H9 (cell line): ENCODE measurements at regions not wholly inside any gene's neighbourhood (a gene's known extent, or its start where the extent isn't known, plus 50 kb on each side); places are given as distances from the start of the nearest gene placed in this dataset.

Source experiments
- DNase-seq: peaks from one replicate; pipeline ENCODE4 v3.0.0-alpha.2; 2017
- H2AFZ ChIP-seq: one replicate; pipeline ENCODE4 v1.6.1; 2013; ENCODE audit warnings: mild to moderate bottlenecking, low read length, control low read depth, moderate library complexity
- H2AK5ac ChIP-seq: 2 replicates; pipeline ENCODE4 v1.6.1; 2013; ENCODE audit warnings: low read length, control low read depth, mixed read lengths; ENCODE audit not compliant: insufficient read length
- H2BK120ac ChIP-seq: one replicate; pipeline ENCODE4 v1.6.1; 2013; ENCODE audit warnings: low read depth, mild to moderate bottlenecking, low read length, control low read depth, inconsistent platforms; ENCODE audit not compliant: poor library complexity, severe bottlenecking
- H2BK12ac ChIP-seq: 2 replicates; pipeline ENCODE4 v1.6.1; 2013; ENCODE audit warnings: low read length, control low read depth, mixed read lengths, low read depth; ENCODE audit not compliant: insufficient read length
- H2BK15ac ChIP-seq: 2 replicates; pipeline ENCODE4 v1.6.1; 2013; ENCODE audit warnings: low read depth, low read length, control low read depth
- H2BK20ac ChIP-seq: one replicate; pipeline ENCODE4 v1.6.1; 2013; ENCODE audit warnings: low read depth, mild to moderate bottlenecking, low read length, control low read depth, inconsistent platforms; ENCODE audit not compliant: poor library complexity, severe bottlenecking
- H2BK5ac ChIP-seq: 2 replicates; pipeline ENCODE4 v1.6.1; 2013; ENCODE audit warnings: low read length, control low read depth, mixed read lengths; ENCODE audit not compliant: insufficient read length
- H3K14ac ChIP-seq: 2 replicates; pipeline ENCODE4 v1.6.1; 2013; ENCODE audit warnings: low read length, control low read depth; ENCODE audit not compliant: insufficient read depth
- H3K18ac ChIP-seq: 2 replicates; pipeline ENCODE4 v1.6.1; 2013; ENCODE audit warnings: low read depth, mild to moderate bottlenecking, mixed read lengths, low read length, control low read depth; ENCODE audit not compliant: insufficient read length
- H3K23ac ChIP-seq: 2 replicates; pipeline ENCODE4 v1.6.1; 2013; ENCODE audit warnings: low read length, control low read depth, mixed read lengths, low read depth; ENCODE audit not compliant: insufficient read length
- H3K23me2 ChIP-seq: 2 replicates; pipeline ENCODE4 v1.6.1; 2013; ENCODE audit warnings: low read depth, mild to moderate bottlenecking, mixed read lengths, low read length, control low read depth; ENCODE audit not compliant: insufficient read length, poor library complexity, severe bottlenecking
- H3K27ac ChIP-seq: 2 replicates; pipeline ENCODE4 v1.5.1; 2013; ENCODE audit warnings: low read length, control low read depth, mixed read lengths, low read depth; ENCODE audit not compliant: insufficient read length
- H3K27me3 ChIP-seq: 2 replicates; pipeline ENCODE4 v1.6.1; 2013; ENCODE audit warnings: low read length, control low read depth, inconsistent platforms; ENCODE audit not compliant: insufficient read depth
- H3K4ac ChIP-seq: 2 replicates; pipeline ENCODE4 v1.6.1; 2013; ENCODE audit warnings: low read depth, mild to moderate bottlenecking, control low read depth, inconsistent platforms, low read length, moderate library complexity
- H3K4me1 ChIP-seq: 2 replicates; pipeline ENCODE4 v1.6.1; 2013; ENCODE audit warnings: low read length, control low read depth, inconsistent platforms; ENCODE audit not compliant: insufficient read depth
- H3K4me2 ChIP-seq: 2 replicates; pipeline ENCODE4 v1.6.1; 2013; ENCODE audit warnings: low read length, control low read depth, mixed read lengths; ENCODE audit not compliant: insufficient read length, insufficient read depth
- H3K56ac ChIP-seq: 2 replicates; pipeline ENCODE4 v1.6.1; 2013; ENCODE audit warnings: low read depth, mild to moderate bottlenecking, mixed read lengths, low read length, control low read depth; ENCODE audit not compliant: insufficient read length
- H3K79me1 ChIP-seq: 2 replicates; pipeline ENCODE4 v1.6.1; 2013; ENCODE audit warnings: low read depth, mild to moderate bottlenecking, moderate library complexity, low read length, control low read depth, inconsistent platforms; ENCODE audit not compliant: insufficient read depth, poor library complexity, severe bottlenecking
- H3K79me2 ChIP-seq: 2 replicates; pipeline ENCODE4 v1.6.1; 2013; ENCODE audit warnings: low read length, control low read depth, inconsistent platforms; ENCODE audit not compliant: insufficient read depth
- H3K9ac ChIP-seq: 2 replicates; pipeline ENCODE4 v1.6.1; 2013; ENCODE audit warnings: low read length, control low read depth, mixed read lengths; ENCODE audit not compliant: insufficient read length; ENCODE audit errors: extremely low read depth
- H3K9me3 ChIP-seq: one replicate; pipeline ENCODE4 v1.6.1; 2013; ENCODE audit warnings: low read depth, low read length, inconsistent platforms; ENCODE audit not compliant: control insufficient read depth
- H3T11ph ChIP-seq: one replicate; pipeline ENCODE4 v1.6.1; 2013; ENCODE audit warnings: mild to moderate bottlenecking, low read length, control low read depth, inconsistent platforms
- H4K20me1 ChIP-seq: one replicate; pipeline ENCODE4 v1.6.1; 2013; ENCODE audit not compliant: control insufficient read depth, insufficient read length, insufficient read depth
- H4K5ac ChIP-seq: 2 replicates; pipeline ENCODE4 v1.6.1; 2013; ENCODE audit warnings: low read depth, mild to moderate bottlenecking, mixed read lengths, low read length, control low read depth; ENCODE audit not compliant: insufficient read length
- H4K8ac ChIP-seq: replicated peaks from 2 replicates; pipeline ENCODE4 v1.6.1; 2013; ENCODE audit warnings: low read length, control low read depth, mixed read lengths, low read depth; ENCODE audit not compliant: insufficient read length
- H4K91ac ChIP-seq: 2 replicates; pipeline ENCODE4 v1.6.1; 2013; ENCODE audit warnings: low read depth, mild to moderate bottlenecking, moderate library complexity, mixed read lengths, low read length, control low read depth; ENCODE audit not compliant: insufficient read length
- H3K27ac Mint-ChIP-seq, 3 experiments: 2 replicates in 2 of 3; 3 replicates in 1 of 3; pipeline ENCODE4 v1.8.0; 2020 to 2021; ENCODE audit warnings: mixed read lengths in 3 of 3, mild to moderate bottlenecking in 1 of 3, moderate library complexity in 1 of 3
- H3K27me3 Mint-ChIP-seq: 2 replicates; pipeline ENCODE4 v1.8.0; 2021; ENCODE audit warnings: low read depth, mild to moderate bottlenecking, moderate library complexity, mixed read lengths
- H3K36me3 Mint-ChIP-seq, 3 experiments: 2 replicates in 2 of 3; 3 replicates in 1 of 3; pipeline ENCODE4 v1.8.0; 2020 to 2021; ENCODE audit warnings: low read depth in 3 of 3, mixed read lengths in 3 of 3; ENCODE audit not compliant: insufficient read depth in 1 of 3
- H3K4me1 Mint-ChIP-seq, 2 experiments: 2 replicates each; pipeline ENCODE4 v1.8.0; 2020; ENCODE audit warnings: mixed read lengths in 2 of 2
- H3K4me3 Mint-ChIP-seq, 2 experiments: 2 replicates in 1 of 2; 3 replicates in 1 of 2; pipeline ENCODE4 v1.8.0; 2020 to 2021; ENCODE audit warnings: mild to moderate bottlenecking in 2 of 2, mixed read lengths in 2 of 2, moderate library complexity in 1 of 2
- H3K9me3 Mint-ChIP-seq, 2 experiments: 2 replicates in 1 of 2; 3 replicates in 1 of 2; pipeline ENCODE4 v1.8.0; 2020; ENCODE audit warnings: mild to moderate bottlenecking in 2 of 2, mixed read lengths in 2 of 2, moderate library complexity in 1 of 2
- WGBS: extraction: QIAGEN DNeasy Blood & Tissue Kit; methylation state at CpG from one replicate; pipeline ENCODE4 v1.1.7; 2013; ENCODE audit warnings: missing lambda C conversion rate, low lambda C conversion rate, mixed read lengths; ENCODE audit not compliant: insufficient read length; ENCODE audit errors: extremely low coverage; 5-methylcytosine and 5-hydroxymethylcytosine counted together
- TF ChIP-seq, protein P1 (sequence below): fragments of 200-600 bp; sonication (generic); conservative IDR thresholded peaks from 3 replicates; pipeline ENCODE4 v1.8.0; 2021; ENCODE audit warnings: antibody characterized with exemption, mild to moderate bottlenecking

DNA sequence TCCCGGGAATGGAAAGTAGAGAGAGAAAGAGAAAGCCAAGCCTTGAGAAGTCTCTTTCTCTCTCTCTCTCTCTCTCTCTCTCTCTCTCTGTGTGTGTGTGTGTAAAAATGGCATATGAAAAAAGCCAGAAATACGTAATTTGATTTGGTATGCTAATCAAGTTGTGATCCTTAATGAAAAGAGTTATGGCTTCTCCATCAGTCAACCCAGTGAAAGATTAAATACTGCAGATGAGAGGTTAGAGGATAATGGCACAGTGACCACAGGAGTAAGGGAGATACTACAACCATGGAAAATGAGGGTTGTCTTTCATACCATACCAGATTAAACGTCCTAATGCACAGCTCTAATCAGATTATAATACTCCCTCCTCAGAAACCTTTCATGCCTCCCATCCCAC lies 193.5 kb upstream of the SOX2 start:
- H3T11ph ChIP-seq = no peak overlapping the region
- no peak overlapping the region for H3K56ac ChIP-seq
- H3K27ac ChIP-seq = no peak overlapping the region
- no peaks in the 10 kb centered on the region for H3K9me3 ChIP-seq
- no peaks in the 10 kb centered on the region for H3K4me1 ChIP-seq
- no peak overlapping the region for H2BK15ac ChIP-seq
- H2AFZ ChIP-seq = no peak overlapping the region
- no peak overlapping the region for H3K4ac ChIP-seq
- H3K27me3 ChIP-seq = no peaks in the 10 kb centered on the region
- no peak overlapping the region for H2BK20ac ChIP-seq
- Mint-ChIP-seq H3K27ac (no peak overlapping the region), H3K9me3 (peaks cover 0 to under 1% of the 10 kb centered on the region in 2 experiments; a peak in 3 of 5 replicates), H3K27me3 (no peaks in the 10 kb centered on the region), H3K4me1 (no peaks in the 10 kb centered on the region), H3K4me3 (no peak overlapping the region), H3K36me3 (peaks cover 0 to 2% (median 1%) of the 10 kb centered on the region in 3 experiments; a peak in 3 of 7 replicates)
- H3K79me1 ChIP-seq = no peaks in the 10 kb centered on the region
- no peak overlapping the region for H2BK12ac ChIP-seq
- DNase-seq = no peak
- no peak overlapping the region for H2AK5ac ChIP-seq
- H4K20me1 ChIP-seq = no peaks in the 10 kb centered on the region
- H3K23ac ChIP-seq = no peak overlapping the region
- H3K4me2 ChIP-seq = no peak overlapping the region
- no peak overlapping the region for H3K18ac ChIP-seq
- WGBS = no CpG with 5 or more reads among the region's 3 CpGs
- no peak overlapping the region for H4K8ac ChIP-seq
- TF ChIP-seq, protein P1, sequence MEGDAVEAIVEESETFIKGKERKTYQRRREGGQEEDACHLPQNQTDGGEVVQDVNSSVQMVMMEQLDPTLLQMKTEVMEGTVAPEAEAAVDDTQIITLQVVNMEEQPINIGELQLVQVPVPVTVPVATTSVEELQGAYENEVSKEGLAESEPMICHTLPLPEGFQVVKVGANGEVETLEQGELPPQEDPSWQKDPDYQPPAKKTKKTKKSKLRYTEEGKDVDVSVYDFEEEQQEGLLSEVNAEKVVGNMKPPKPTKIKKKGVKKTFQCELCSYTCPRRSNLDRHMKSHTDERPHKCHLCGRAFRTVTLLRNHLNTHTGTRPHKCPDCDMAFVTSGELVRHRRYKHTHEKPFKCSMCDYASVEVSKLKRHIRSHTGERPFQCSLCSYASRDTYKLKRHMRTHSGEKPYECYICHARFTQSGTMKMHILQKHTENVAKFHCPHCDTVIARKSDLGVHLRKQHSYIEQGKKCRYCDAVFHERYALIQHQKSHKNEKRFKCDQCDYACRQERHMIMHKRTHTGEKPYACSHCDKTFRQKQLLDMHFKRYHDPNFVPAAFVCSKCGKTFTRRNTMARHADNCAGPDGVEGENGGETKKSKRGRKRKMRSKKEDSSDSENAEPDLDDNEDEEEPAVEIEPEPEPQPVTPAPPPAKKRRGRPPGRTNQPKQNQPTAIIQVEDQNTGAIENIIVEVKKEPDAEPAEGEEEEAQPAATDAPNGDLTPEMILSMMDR = no peak
- H3K9ac ChIP-seq = no peak overlapping the region
- H4K91ac ChIP-seq = no peak overlapping the region
- H3K14ac ChIP-seq = no peak overlapping the region
- H2BK5ac ChIP-seq = no peak overlapping the region
- H3K79me2 ChIP-seq = no peaks in the 10 kb centered on the region
- no peaks in the 10 kb centered on the region for H3K23me2 ChIP-seq
- H2BK120ac ChIP-seq = no peak overlapping the region
- no peak overlapping the region for H4K5ac ChIP-seq
